ENCODE measurements at regions not wholly inside any gene's neighbourhood (a gene's known extent, or its start where the extent isn't known, plus 50 kb on each side); places are given as distances from the start of the nearest gene placed in this dataset.

GRCh38 chr2:228614741-228615140 is 433.3 kb upstream of the SPHKAP start:
- Histone ChIP-seq H3K4me2 (ENCODE audit: low read length) (no peak overlapping the region), H3K27me3 (ENCODE audit: control insufficient read depth, insufficient read depth, low read length) (no peaks in the 10 kb centered on the region), H3K36me3 (ENCODE audit: insufficient read depth, low read length) (no peaks in the 10 kb centered on the region), H3K4me3 (ENCODE audit: low read length) (no peak overlapping the region), H3K4me1 (ENCODE audit: control insufficient read depth, insufficient read depth, low read length) (peaks cover 21% of the 10 kb centered on the region), H3K9ac (ENCODE audit: low read depth, low read length) (no peak overlapping the region), H3K9me3 (replicated peaks; ENCODE audit: low read length) (no peaks in the 10 kb centered on the region)

- no peak overlapping the region for H3K4me2 ChIP-seq (ENCODE audit: low read length)
- no peaks in the 10 kb centered on the region for H3K9me3 ChIP-seq (replicated peaks; ENCODE audit: low read length)
- H3K4me1 ChIP-seq (ENCODE audit: control insufficient read depth, insufficient read depth, low read length) = peaks cover 21% of the 10 kb centered on the region
- no peaks in the 10 kb centered on the region for H3K36me3 ChIP-seq (ENCODE audit: insufficient read depth, low read length)
- peak overlapping the region; percentile 36 for H3K9ac ChIP-seq (ENCODE audit: low read depth, low read length)
- no peak overlapping the region for H3K4me3 ChIP-seq (ENCODE audit: low read length)
- H3K27me3 ChIP-seq (ENCODE audit: control insufficient read depth, insufficient read depth, low read length) = no peaks in the 10 kb centered on the region
Observed at GRCh38 chr2:228613133-228613850, 431.8 kb upstream of the SPHKAP start.

GRCh38 chr2:228611171-228611570 is 429.7 kb upstream of the SPHKAP start:
- Histone ChIP-seq H3K9me3 (replicated peaks; ENCODE audit: low read length) (no peaks in the 10 kb centered on the region), H3K4me2 (ENCODE audit: low read length) (no peak overlapping the region), H3K27me3 (ENCODE audit: control insufficient read depth, insufficient read depth, low read length) (no peaks in the 10 kb centered on the region), H3K36me3 (ENCODE audit: insufficient read depth, low read length) (no peaks in the 10 kb centered on the region), H3K4me1 (ENCODE audit: control insufficient read depth, insufficient read depth, low read length) (peaks cover 21% of the 10 kb centered on the region), H3K4me3 (ENCODE audit: low read length) (no peak overlapping the region), H3K9ac (ENCODE audit: low read depth, low read length) (no peak overlapping the region)

- Histone ChIP-seq H3K27me3 (ENCODE audit: control insufficient read depth, insufficient read depth, low read length) (no peaks in the 10 kb centered on the region), H3K9ac (ENCODE audit: low read depth, low read length) (no peak overlapping the region), H3K9me3 (replicated peaks; ENCODE audit: low read length) (no peaks in the 10 kb centered on the region), H3K36me3 (ENCODE audit: insufficient read depth, low read length) (no peaks in the 10 kb centered on the region), H3K4me3 (ENCODE audit: low read length) (no peak overlapping the region), H3K4me1 (ENCODE audit: control insufficient read depth, insufficient read depth, low read length) (peaks cover 13% of the 10 kb centered on the region), H3K4me2 (ENCODE audit: low read length) (no peak overlapping the region)
Observed at GRCh38 chr2:228602288-228602687, 420.8 kb upstream of the SPHKAP start.

GRCh38 chr2:228600265-228600664 is 418.8 kb upstream of the SPHKAP start:
- no peaks in the 10 kb centered on the region for H3K36me3 ChIP-seq (ENCODE audit: insufficient read depth, low read length)
- no peaks in the 10 kb centered on the region for H3K27me3 ChIP-seq (ENCODE audit: control insufficient read depth, insufficient read depth, low read length)
- no peaks in the 10 kb centered on the region for H3K9me3 ChIP-seq (replicated peaks; ENCODE audit: low read length)
- H3K4me3 ChIP-seq (ENCODE audit: low read length) = no peak overlapping the region
- H3K9ac ChIP-seq (ENCODE audit: low read depth, low read length) = peak overlapping the region; percentile 34
- H3K4me2 ChIP-seq (ENCODE audit: low read length) = peak overlapping the region; percentile 15
- peaks cover 13% of the 10 kb centered on the region for H3K4me1 ChIP-seq (ENCODE audit: control insufficient read depth, insufficient read depth, low read length)

- Histone ChIP-seq H3K9ac (ENCODE audit: low read depth, low read length) (peak overlapping the region; percentile 28), H3K27me3 (ENCODE audit: control insufficient read depth, insufficient read depth, low read length) (no peaks in the 10 kb centered on the region), H3K36me3 (ENCODE audit: insufficient read depth, low read length) (no peaks in the 10 kb centered on the region), H3K4me3 (ENCODE audit: low read length) (no peak overlapping the region), H3K9me3 (replicated peaks; ENCODE audit: low read length) (no peaks in the 10 kb centered on the region), H3K4me2 (ENCODE audit: low read length) (peak overlapping the region; percentile 15), H3K4me1 (ENCODE audit: control insufficient read depth, insufficient read depth, low read length) (peaks cover 13% of the 10 kb centered on the region)
Observed at GRCh38 chr2:228599781-228600180, 418.3 kb upstream of the SPHKAP start.

DNA sequence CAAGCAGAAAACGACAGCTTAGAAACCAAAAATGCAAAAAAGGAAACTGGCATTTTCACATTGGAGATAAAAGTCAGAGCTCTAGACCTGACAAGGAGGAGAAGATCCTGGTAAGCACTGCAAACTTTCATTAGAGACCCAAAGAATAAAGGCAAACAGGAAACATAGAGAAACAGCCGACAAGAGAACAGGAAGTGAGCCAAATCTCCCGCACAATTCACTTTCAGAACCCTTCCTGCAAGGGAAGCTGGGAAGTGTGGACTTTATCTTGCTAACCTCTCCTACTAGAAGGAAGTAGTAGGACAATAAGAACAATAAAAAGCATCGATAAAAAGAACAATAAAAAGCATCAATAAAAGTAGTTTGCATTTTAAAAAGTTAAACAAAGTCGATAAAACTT is 417.8 kb upstream of the SPHKAP start:
- Histone ChIP-seq H3K4me1 (ENCODE audit: control insufficient read depth, insufficient read depth, low read length) (peaks cover 13% of the 10 kb centered on the region), H3K4me2 (ENCODE audit: low read length) (no peak overlapping the region), H3K9ac (ENCODE audit: low read depth, low read length) (no peak overlapping the region), H3K9me3 (replicated peaks; ENCODE audit: low read length) (no peaks in the 10 kb centered on the region), H3K27me3 (ENCODE audit: control insufficient read depth, insufficient read depth, low read length) (no peaks in the 10 kb centered on the region), H3K36me3 (ENCODE audit: insufficient read depth, low read length) (no peaks in the 10 kb centered on the region), H3K4me3 (ENCODE audit: low read length) (no peak overlapping the region)

DNA sequence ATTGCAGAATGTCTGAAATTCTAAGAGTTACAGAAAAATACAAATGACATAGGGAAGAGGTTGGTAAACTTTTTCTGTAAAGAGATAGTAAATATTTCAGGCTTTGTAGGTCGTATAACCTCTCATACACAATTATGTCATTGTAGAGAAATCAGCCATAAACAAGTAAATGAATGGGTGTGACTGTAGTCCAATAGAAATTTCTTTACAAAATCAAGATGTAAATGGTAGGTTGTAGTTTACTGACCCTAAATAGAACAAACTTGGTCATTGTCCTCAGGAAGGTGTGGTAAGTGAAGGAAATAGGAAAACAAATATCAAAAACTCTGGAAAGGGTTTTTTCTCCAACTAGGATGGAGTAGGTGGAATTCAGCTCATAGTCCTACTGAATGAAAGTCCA is 415.5 kb upstream of the SPHKAP start:
- Histone ChIP-seq H3K9ac (ENCODE audit: low read depth, low read length) (no peak overlapping the region), H3K9me3 (replicated peaks; ENCODE audit: low read length) (no peaks in the 10 kb centered on the region), H3K4me3 (ENCODE audit: low read length) (no peak overlapping the region), H3K4me1 (ENCODE audit: control insufficient read depth, insufficient read depth, low read length) (peaks cover 13% of the 10 kb centered on the region), H3K27me3 (ENCODE audit: control insufficient read depth, insufficient read depth, low read length) (no peaks in the 10 kb centered on the region), H3K36me3 (ENCODE audit: insufficient read depth, low read length) (no peaks in the 10 kb centered on the region), H3K4me2 (ENCODE audit: low read length) (no peak overlapping the region)

- Histone ChIP-seq H3K4me3 (ENCODE audit: low read length) (no peak overlapping the region), H3K36me3 (ENCODE audit: insufficient read depth, low read length) (no peaks in the 10 kb centered on the region), H3K4me1 (ENCODE audit: control insufficient read depth, insufficient read depth, low read length) (no peaks in the 10 kb centered on the region), H3K27me3 (ENCODE audit: control insufficient read depth, insufficient read depth, low read length) (no peaks in the 10 kb centered on the region), H3K9me3 (replicated peaks; ENCODE audit: low read length) (no peaks in the 10 kb centered on the region), H3K4me2 (ENCODE audit: low read length) (no peak overlapping the region), H3K9ac (ENCODE audit: low read depth, low read length) (no peak overlapping the region)
Observed at GRCh38 chr2:228594012-228594411, 412.5 kb upstream of the SPHKAP start.

DNA sequence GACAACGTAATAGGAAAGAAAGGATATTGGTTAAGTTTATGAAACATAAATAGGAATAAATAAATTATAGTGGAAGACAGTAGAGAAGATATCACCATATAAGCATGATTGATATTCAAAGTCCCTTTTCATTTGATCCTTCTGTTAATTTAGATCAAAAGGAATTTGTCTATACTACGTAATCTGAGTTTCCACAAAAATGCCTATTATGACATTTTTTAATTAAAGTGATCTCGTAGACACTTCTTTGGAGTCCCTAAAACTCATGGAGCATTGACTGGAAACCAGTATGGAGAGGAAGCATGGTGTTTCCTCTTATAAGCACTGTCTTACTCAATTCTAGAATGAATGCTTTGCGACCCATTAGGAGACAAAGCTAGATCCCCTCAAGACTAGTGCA is 411.4 kb upstream of the SPHKAP start:
- Histone ChIP-seq H3K9me3 (replicated peaks; ENCODE audit: low read length) (no peaks in the 10 kb centered on the region), H3K9ac (ENCODE audit: low read depth, low read length) (no peak overlapping the region), H3K4me1 (ENCODE audit: control insufficient read depth, insufficient read depth, low read length) (no peaks in the 10 kb centered on the region), H3K36me3 (ENCODE audit: insufficient read depth, low read length) (no peaks in the 10 kb centered on the region), H3K4me2 (ENCODE audit: low read length) (no peak overlapping the region), H3K27me3 (ENCODE audit: control insufficient read depth, insufficient read depth, low read length) (no peaks in the 10 kb centered on the region), H3K4me3 (ENCODE audit: low read length) (no peak overlapping the region)

GRCh38 chr2:228590681-228591080 is 409.2 kb upstream of the SPHKAP start:
- H3K4me3 ChIP-seq (ENCODE audit: low read length) = no peak overlapping the region
- H3K9me3 ChIP-seq (replicated peaks; ENCODE audit: low read length) = no peaks in the 10 kb centered on the region
- no peaks in the 10 kb centered on the region for H3K4me1 ChIP-seq (ENCODE audit: control insufficient read depth, insufficient read depth, low read length)
- H3K36me3 ChIP-seq (ENCODE audit: insufficient read depth, low read length) = no peaks in the 10 kb centered on the region
- no peak overlapping the region for H3K9ac ChIP-seq (ENCODE audit: low read depth, low read length)
- no peaks in the 10 kb centered on the region for H3K27me3 ChIP-seq (ENCODE audit: control insufficient read depth, insufficient read depth, low read length)
- no peak overlapping the region for H3K4me2 ChIP-seq (ENCODE audit: low read length)

DNA sequence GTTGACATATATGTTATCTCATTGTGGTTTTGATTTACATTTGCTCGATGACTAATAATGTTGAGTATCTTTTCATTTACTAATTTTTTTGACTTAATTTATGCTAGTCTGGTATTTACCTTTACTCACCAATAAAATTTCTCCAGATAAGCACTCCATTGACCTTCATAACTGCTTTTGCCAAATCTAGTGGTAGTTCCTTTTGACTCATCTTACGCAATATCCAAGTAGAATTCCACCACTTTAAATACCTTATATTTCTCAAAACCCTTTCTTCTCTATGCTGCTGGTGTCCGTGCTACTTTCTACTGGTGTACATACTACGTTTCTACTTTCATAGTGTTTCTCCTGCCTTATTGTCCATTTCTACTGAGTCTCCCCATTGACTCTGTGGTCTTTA is 407.6 kb upstream of the SPHKAP start:
- H3K9me3 ChIP-seq (replicated peaks; ENCODE audit: low read length) = no peaks in the 10 kb centered on the region
- H3K4me1 ChIP-seq (ENCODE audit: control insufficient read depth, insufficient read depth, low read length) = no peaks in the 10 kb centered on the region
- H3K4me2 ChIP-seq (ENCODE audit: low read length) = no peak overlapping the region
- H3K9ac ChIP-seq (ENCODE audit: low read depth, low read length) = no peak overlapping the region
- no peak overlapping the region for H3K4me3 ChIP-seq (ENCODE audit: low read length)
- no peaks in the 10 kb centered on the region for H3K36me3 ChIP-seq (ENCODE audit: insufficient read depth, low read length)
- H3K27me3 ChIP-seq (ENCODE audit: control insufficient read depth, insufficient read depth, low read length) = no peaks in the 10 kb centered on the region
